ENCODE measurements at regions not wholly inside any gene's neighbourhood (a gene's known extent, or its start where the extent isn't known, plus 50 kb on each side); places are given as distances from the start of the nearest gene placed in this dataset.

- no peak overlapping the region for H3K4me3 ChIP-seq (ENCODE audit: low read depth, low read length)
- no peak for DNase-seq (ENCODE audit: low read depth)
- no peak for TF ChIP-seq CTCF (conservative IDR thresholded peaks at IDR 0.05; ENCODE audit: low read depth, low read length)
These were observed 110.9 kb upstream of the LSM8 start for GRCh38 chr7:118072893-118073674.

DNA sequence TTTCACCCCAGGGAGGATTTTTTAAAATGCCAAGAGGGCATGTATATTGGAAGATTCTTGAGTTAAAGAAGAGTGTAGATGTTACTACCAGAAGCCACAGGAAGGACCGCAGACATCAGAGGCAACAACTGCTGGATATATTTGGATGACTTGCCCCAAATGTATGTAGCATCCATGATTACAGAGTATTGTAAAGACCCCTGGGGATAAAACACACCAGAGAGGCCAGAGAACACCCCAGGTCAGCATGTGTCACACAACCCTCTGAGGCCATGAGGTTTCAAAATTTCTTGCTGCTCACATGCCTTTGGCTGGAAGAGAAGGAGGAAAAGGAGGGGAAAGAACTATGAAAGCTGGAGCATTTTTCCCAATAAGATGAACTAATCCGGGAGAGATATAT is 108.0 kb upstream of the LSM8 start:
- no peak for DNase-seq (ENCODE audit: low read depth)
- TF ChIP-seq CTCF (conservative IDR thresholded peaks at IDR 0.05; ENCODE audit: low read depth, low read length) = no peak
- no peak overlapping the region for H3K4me3 ChIP-seq (ENCODE audit: low read depth, low read length)

DNA sequence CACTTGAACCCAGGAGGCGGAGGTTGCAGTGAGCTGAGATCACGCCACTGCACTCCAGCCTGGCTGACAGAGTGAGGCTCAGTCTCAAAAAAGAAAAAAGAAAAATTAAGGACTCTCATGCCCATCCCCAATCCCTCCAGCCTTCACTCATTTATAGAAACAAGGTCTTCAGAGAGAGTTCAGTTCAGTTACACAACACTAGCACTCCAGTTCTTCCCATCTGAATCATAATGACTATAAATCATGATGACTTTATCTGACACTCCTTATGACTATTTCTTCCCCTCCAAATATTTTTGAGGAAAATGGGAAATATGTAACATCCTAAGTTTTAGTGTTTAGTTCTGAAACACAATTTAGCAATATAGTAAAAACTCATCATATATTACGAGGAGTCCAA is 107.4 kb upstream of the LSM8 start:
- H3K4me3 ChIP-seq (ENCODE audit: low read depth, low read length) = no peak overlapping the region
- DNase-seq (ENCODE audit: low read depth) = no peak
- TF ChIP-seq CTCF (conservative IDR thresholded peaks at IDR 0.05; ENCODE audit: low read depth, low read length) = no peak

GRCh38 chr7:118078015-118078414 is 105.9 kb upstream of the LSM8 start:
- DNase-seq (ENCODE audit: low read depth) = no peak
- H3K4me3 ChIP-seq (ENCODE audit: low read depth, low read length) = no peak overlapping the region
- no peak for TF ChIP-seq CTCF (conservative IDR thresholded peaks at IDR 0.05; ENCODE audit: low read depth, low read length)

DNA sequence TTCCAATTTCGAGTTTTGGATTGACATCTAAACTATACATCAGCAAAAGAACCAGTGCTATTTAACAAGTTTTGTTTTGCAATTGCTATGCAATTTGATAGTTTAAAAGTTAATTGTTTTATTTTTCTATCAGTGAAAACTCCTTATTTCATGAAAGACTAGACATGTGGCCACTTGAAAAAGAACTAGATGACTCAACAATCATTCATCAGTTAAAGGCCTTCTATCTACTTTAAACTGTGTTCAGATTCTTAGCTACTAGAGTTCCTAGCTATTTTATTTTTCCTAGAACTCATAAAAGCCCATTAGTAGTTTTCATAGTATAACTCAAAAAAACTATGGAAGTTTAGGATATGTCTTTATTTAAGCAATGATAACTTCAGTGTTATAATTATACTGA is 104.6 kb upstream of the LSM8 start:
- peak; percentile 19 for DNase-seq (ENCODE audit: low read depth)
- no peak overlapping the region for H3K4me3 ChIP-seq (ENCODE audit: low read depth, low read length)
- no peak for TF ChIP-seq CTCF (conservative IDR thresholded peaks at IDR 0.05; ENCODE audit: low read depth, low read length)

- DNase-seq (ENCODE audit: low read depth) = peak; percentile 90
- no peak overlapping the region for H3K4me3 ChIP-seq (ENCODE audit: low read depth, low read length)
- TF ChIP-seq CTCF (conservative IDR thresholded peaks at IDR 0.05; ENCODE audit: low read depth, low read length) = no peak
These were observed 103.0 kb upstream of the LSM8 start for GRCh38 chr7:118080947-118081346.

GRCh38 chr7:118082506-118082905 is 101.5 kb upstream of the LSM8 start:
- TF ChIP-seq CTCF (conservative IDR thresholded peaks at IDR 0.05; ENCODE audit: low read depth, low read length) = no peak
- DNase-seq (ENCODE audit: low read depth) = peak; percentile 44
- no peak overlapping the region for H3K4me3 ChIP-seq (ENCODE audit: low read depth, low read length)
